ENCODE measurements at regions not wholly inside any gene's neighbourhood (a gene's known extent, or its start where the extent isn't known, plus 50 kb on each side); places are given as distances from the start of the nearest gene placed in this dataset.

- TF ChIP-seq CTCF (IDR thresholded peaks at IDR 0.05; ENCODE audit: low read depth, low read length) (no peak), POLR2A (IDR thresholded peaks at IDR 0.05; ENCODE audit: extremely low read depth, insufficient read length) (no peak), MAX (IDR thresholded peaks at IDR 0.05; ENCODE audit: low read depth, low read length) (no peak), MYC (IDR thresholded peaks at IDR 0.05; ENCODE audit: low read depth, low read length) (no peak)
Observed at GRCh38 chr9:90035471-90035870, 430.7 kb downstream of the GADD45G start.
